ENCODE measurements at regions not wholly inside any gene's neighbourhood (a gene's known extent, or its start where the extent isn't known, plus 50 kb on each side); places are given as distances from the start of the nearest gene placed in this dataset.

GRCh38 chr7:142553216-142553615 lies 196.1 kb upstream of the PRSS1 start:
- no peaks in the 10 kb centered on the region for H3K36me3 ChIP-seq
- no peaks in the 10 kb centered on the region for H3K4me1 ChIP-seq
- H3K27ac ChIP-seq, result no peak overlapping the region
- H3K4me3 ChIP-seq, result no peak overlapping the region
- TF ChIP-seq POLR2A (IDR thresholded peaks at IDR 0.05) (no peak), EP300 (IDR thresholded peaks at IDR 0.05) (no peak), POLR2AphosphoS5 (IDR thresholded peaks at IDR 0.05) (no peak), CTCF (IDR thresholded peaks at IDR 0.05) (no peak)
- no peaks in the 10 kb centered on the region for H3K9me3 ChIP-seq
- 73 to 80% methylated on average over 2 of the region's 2 CpGs for WGBS, 2 donors
- ATAC-seq (ENCODE audit: low FRiP score in 2 of 2) (no peak), DNase-seq (no peak)
- H3K27me3 ChIP-seq, result no peaks in the 10 kb centered on the region

- ATAC-seq (ENCODE audit: low FRiP score in 2 of 2) (no peak), DNase-seq (no peak)
- Histone ChIP-seq H3K27me3 (no peaks in the 10 kb centered on the region), H3K27ac (no peak overlapping the region), H3K4me1 (no peaks in the 10 kb centered on the region), H3K9me3 (no peaks in the 10 kb centered on the region), H3K4me3 (no peak overlapping the region), H3K36me3 (no peaks in the 10 kb centered on the region)
- TF ChIP-seq EP300 (IDR thresholded peaks at IDR 0.05) (no peak), POLR2A (IDR thresholded peaks at IDR 0.05) (no peak), CTCF (IDR thresholded peaks at IDR 0.05) (no peak), POLR2AphosphoS5 (IDR thresholded peaks at IDR 0.05) (no peak)
- WGBS, 2 donors, result 37 to 40% methylated on average over 1 of the region's 1 CpG
Observed at GRCh38 chr7:142548978-142549377, 200.3 kb upstream of the PRSS1 start.

GRCh38 chr7:142546452-142546851 lies 202.8 kb upstream of the PRSS1 start:
- Histone ChIP-seq H3K36me3 (no peaks in the 10 kb centered on the region), H3K9me3 (no peaks in the 10 kb centered on the region), H3K4me1 (no peaks in the 10 kb centered on the region), H3K27ac (no peak overlapping the region), H3K27me3 (no peaks in the 10 kb centered on the region), H3K4me3 (no peak overlapping the region)
- no peak for ATAC-seq (ENCODE audit: low FRiP score in 2 of 2)
- TF ChIP-seq POLR2AphosphoS5 (IDR thresholded peaks at IDR 0.05) (no peak), CTCF (IDR thresholded peaks at IDR 0.05) (no peak), POLR2A (IDR thresholded peaks at IDR 0.05) (no peak), EP300 (IDR thresholded peaks at IDR 0.05) (no peak)
- no peak for DNase-seq
- 82 to 86% methylated on average over 4 of the region's 4 CpGs for WGBS, 2 donors

GRCh38 chr7:142542942-142543341 lies 206.3 kb upstream of the PRSS1 start:
- WGBS, 2 donors, result 64 to 93% methylated on average over 1 to 2 of the region's 2 CpGs
- DNase-seq (no peak), ATAC-seq (ENCODE audit: low FRiP score in 2 of 2) (no peak)
- no peaks in the 10 kb centered on the region for H3K36me3 ChIP-seq
- no peaks in the 10 kb centered on the region for H3K9me3 ChIP-seq
- no peaks in the 10 kb centered on the region for H3K27me3 ChIP-seq
- no peak overlapping the region for H3K4me3 ChIP-seq
- no peak overlapping the region for H3K27ac ChIP-seq
- H3K4me1 ChIP-seq, result no peaks in the 10 kb centered on the region
- no peak for TF ChIP-seq EP300 (IDR thresholded peaks at IDR 0.05)
- no peak for TF ChIP-seq POLR2A (IDR thresholded peaks at IDR 0.05)
- TF ChIP-seq CTCF (IDR thresholded peaks at IDR 0.05), result no peak
- no peak for TF ChIP-seq POLR2AphosphoS5 (IDR thresholded peaks at IDR 0.05)

- Histone ChIP-seq H3K4me1 (no peaks in the 10 kb centered on the region), H3K27me3 (no peaks in the 10 kb centered on the region), H3K27ac (no peak overlapping the region), H3K4me3 (no peak overlapping the region), H3K36me3 (no peaks in the 10 kb centered on the region), H3K9me3 (no peaks in the 10 kb centered on the region)
- TF ChIP-seq POLR2AphosphoS5 (IDR thresholded peaks at IDR 0.05) (no peak), POLR2A (IDR thresholded peaks at IDR 0.05) (no peak), CTCF (IDR thresholded peaks at IDR 0.05) (no peak), EP300 (IDR thresholded peaks at IDR 0.05) (no peak)
- 52 to 71% methylated on average over 1 of the region's 1 CpG for WGBS, 2 donors
- no peak for DNase-seq
- no peak for ATAC-seq (ENCODE audit: low FRiP score in 2 of 2)
Observed at GRCh38 chr7:142542105-142542504, 207.2 kb upstream of the PRSS1 start.

Data from upper lobe of left lung (tissue), 6 donors.